GM18870 (cell line): ENCODE measurements at regions not wholly inside any gene's neighbourhood (a gene's known extent, or its start where the extent isn't known, plus 50 kb on each side); places are given as distances from the start of the nearest gene placed in this dataset.

Experiments used
- ATAC-seq: cut with Tn5 transposase; IDR thresholded peaks from one replicate; pipeline ENCODE4 v1.9.1; 2021; ENCODE audit warnings: moderate library complexity; ENCODE audit not compliant: unreplicated experiment

- ATAC-seq: no peak
Measured at GRCh38 chrX:69280933-69281332, 115.7 kb upstream of the PJA1 start.

DNA sequence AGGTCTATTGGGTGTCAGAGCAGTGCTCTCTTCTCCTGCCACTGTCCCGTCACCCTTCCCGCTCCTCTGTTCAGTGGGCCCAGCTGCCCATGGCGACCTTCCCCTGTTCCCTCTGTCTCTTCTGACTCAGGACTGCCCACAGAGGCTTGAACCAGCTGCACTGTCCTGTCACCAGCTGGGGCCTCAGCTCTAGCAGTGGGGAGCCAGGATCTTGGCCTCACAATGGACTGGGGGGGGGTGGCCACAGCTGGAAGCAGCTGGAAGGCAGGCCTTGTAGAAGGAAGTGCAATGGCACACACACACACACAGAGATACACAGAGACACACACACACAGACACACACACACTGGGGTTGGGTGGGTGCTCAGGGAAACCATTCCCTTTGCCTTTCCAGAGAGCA is 114.0 kb upstream of the PJA1 start:
- no peak for ATAC-seq

DNA sequence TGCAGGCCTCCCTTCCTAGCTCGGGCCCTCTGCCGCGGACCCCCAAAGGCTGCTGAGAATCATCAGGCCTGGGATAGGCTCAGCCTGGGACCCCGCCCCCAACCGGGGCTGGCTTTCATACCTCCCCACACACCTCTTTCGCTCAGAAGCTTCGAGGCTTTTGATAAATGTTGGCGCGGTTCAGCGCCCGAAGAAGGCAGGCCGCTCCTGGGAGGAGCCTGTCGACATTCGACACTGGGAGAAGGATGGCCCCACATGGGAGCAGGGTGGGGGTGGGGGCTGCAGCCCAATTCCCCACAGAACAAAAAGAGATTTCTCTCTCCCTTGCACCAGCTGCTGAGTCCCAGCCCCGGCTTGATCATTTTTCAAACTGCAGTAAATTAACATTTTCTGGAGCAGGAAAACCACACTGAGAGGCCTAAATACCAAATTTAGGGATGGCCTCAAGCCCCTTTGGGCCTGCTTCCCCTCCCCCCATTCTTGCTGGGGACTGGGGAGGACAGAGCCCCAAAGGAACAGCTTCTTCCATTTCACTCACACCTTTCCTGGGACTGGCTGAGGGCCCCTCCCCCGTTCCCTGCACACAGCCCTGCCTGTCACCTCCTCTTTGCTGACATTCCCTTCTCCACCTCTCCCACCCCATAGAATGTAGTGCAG is 112.9 kb upstream of the PJA1 start:
- no peak for ATAC-seq

DNA sequence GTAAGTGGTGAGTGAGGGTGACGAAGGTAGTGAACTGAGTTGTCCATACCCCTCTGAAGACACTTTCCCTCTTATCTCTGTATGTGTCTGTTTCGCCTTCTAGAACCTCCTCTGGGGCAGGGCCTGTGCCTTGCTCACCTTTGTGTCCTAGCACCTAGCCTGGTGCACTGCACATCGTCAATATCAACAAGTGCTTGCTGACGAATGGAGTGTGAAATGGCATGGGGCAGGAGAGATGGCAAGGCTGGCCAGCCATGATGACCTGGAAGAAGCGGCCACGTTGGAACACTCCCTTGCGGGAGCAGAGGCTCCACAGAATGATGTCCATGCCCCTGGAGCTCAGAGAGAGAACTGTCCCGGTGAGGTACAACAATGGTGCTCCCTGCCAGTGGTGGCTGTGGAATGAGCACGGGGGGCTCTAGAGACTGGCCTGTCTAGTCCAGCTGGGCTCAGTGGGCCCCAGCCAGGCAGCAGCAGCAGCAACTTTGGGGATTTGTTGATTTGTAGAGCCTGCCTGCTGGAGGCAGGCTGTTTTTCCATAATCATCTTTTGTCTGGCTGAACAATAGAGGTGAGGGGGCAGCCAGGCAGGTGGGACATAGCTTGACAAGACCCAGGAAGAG is 112.2 kb upstream of the PJA1 start:
- ATAC-seq: no peak

GRCh38 chrX:69268611-69269010 is 103.4 kb upstream of the PJA1 start:
- no peak for ATAC-seq

- no peak for ATAC-seq
Measured at GRCh38 chrX:69264158-69264581, 98.9 kb upstream of the PJA1 start.

GRCh38 chrX:69263251-69263820 is 98.1 kb upstream of the PJA1 start:
- no peak for ATAC-seq

DNA sequence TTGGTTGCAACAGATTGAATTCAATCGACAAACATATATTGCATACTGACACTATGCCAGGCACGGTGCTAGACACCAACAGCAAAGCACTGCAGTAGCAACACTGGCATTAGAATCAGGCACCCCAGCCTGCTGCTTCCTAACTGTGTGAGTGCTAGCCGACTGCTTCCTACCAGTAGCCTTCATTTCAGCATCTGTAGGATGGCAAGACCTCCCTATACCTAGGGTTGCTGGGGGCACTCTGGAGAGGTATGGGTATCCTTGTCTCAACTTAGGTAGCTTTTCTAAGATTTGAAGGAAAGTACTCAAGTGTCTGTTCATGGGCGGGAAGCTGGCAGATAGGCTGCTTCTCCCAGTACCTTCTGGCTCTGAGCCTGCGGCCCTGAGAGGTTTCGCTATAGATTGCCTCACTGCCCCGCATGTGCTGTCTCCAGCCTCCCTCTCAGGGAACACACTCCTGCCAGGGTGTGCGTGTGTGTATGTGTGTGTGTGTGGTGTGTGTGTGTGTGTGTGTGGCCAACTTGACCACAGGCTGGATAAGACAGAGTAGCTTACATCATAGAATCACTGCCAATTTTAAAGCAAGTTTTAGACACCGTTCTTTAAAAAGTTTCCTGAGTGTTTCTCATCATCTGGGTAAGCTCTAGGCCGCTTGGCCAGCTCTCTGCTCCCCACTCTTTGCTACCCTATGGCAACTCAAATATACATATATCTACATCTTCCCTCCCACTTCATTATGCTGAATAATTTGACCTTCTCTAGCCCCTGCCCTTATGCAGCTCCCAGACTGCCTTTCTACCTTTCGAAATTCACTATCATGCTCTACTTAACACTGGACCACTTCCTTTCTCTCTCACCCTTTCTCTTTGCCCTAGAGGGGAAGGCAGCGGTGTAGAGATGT is 97.0 kb upstream of the PJA1 start:
- no peak for ATAC-seq

DNA sequence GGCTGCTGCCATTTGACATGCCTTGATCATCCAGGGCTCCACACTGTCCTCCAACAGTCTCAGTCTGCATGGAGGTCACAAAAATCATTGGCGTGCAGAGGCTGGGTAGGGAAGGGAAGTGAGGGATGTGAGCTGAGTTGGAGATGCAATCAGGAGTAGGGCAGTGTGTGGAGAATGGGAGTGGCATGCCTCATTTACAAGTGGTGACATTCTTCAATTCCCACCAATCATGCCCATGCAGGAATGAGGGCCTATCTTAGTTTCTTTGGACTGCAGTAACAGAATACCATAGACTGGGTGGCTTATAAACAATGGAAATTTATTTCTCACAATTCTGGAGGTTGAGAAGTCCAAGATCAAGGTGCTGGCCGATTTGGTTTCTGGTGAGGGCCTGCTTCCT is 94.9 kb upstream of the PJA1 start:
- no peak for ATAC-seq

DNA sequence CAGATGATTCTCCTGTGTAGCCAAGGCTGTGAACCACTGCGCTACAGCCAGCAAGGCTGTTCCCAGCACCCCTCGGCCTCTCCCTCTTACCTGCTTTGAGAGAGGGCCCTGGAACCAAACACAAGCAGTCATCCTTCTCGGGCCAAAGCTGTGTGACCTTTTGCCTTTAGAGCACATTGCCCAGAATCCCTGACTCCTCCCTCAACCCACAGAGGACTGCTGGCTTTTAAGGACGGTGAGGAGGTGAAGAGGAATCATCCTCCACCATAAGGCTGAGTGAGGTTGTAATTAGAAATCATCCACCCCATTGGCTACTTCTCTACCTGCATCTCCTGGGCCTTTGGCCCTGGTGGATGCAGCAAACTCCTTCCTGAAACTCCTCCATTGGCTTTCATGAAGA is 93.6 kb upstream of the PJA1 start:
- no peak for ATAC-seq

- ATAC-seq: no peak
Measured at GRCh38 chrX:69257499-69258127, 92.4 kb upstream of the PJA1 start.

GRCh38 chrX:69256291-69256565 is 91.0 kb upstream of the PJA1 start:
- ATAC-seq: no peak

DNA sequence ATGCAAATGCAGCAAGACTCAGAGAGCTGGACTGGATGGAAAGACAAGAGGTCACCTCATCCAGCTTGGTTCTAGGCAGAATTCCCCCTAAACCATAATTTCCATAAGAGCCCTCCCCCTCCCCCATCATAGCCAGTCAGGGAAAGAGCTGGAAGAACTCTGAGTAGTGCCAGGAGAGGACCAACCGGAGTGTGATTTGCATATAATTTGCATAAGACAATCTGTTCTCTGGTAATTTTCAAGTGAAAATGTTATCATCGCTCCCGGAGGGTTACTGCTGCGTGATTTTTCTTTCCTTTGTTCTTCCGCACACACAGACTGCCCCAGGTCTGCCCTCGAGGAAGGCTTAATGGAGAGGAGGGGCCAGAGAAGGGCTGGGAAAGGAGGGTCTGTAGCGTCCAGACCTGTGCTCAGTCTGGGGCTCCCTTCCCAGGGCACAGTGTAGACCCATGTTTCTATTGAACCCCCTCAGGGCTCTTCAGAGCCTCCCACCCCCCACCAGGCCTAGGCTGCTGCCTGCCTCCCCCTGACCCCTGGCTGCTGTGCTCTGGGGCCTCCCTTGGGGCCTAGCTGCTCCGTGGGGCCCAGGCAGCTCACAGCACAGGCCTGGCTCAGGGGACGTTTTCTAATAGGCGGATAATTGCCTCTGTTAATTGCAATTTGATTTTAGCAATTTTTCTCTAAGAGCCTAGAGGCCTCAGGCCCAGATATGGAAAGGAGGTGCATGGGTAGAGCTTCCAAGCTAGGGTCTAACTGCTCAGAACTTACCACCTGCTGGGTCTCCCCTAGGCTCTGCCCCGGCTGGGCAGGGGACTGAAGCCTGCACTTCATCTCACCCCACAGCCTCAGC is 90.4 kb upstream of the PJA1 start:
- no peak for ATAC-seq

DNA sequence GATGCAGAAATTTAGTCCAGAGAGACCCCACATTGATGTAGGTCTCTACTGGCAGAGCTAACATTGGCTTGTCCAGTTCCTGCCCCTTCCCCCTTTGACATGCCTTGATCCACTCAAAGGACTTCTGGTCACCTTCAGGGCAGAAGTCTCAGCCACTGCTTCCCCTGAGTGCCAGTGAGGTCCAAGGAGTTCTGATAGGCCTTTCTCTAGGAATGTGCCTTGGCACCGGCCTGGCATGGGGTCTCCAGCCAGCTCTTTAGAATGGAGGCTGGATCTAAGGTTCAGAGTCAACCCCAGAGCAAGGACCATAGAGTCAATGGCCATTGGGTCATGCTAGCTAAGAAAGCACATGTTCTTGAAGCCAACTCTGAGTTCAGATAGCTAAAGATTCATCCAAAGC is 88.6 kb upstream of the PJA1 start:
- no peak for ATAC-seq

DNA sequence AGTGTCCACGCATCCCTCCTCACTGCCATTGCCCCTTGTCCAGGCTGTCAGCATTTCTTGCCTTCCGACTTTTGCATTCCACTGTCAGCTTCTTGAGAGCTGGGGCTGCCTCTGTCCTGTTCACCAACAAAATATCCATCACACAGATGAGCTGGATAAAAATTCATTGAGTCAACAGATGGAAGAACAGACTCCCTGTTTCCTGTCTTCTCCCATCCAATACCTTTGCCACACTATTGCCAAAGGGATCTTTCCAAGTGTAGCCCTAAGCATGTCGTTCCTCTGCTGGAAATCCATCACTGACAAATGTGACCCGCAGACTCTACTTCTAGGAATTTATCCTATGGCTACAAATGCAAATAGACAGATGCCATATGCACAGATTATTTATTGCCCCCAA is 78.0 kb upstream of the PJA1 start:
- no peak for ATAC-seq

DNA sequence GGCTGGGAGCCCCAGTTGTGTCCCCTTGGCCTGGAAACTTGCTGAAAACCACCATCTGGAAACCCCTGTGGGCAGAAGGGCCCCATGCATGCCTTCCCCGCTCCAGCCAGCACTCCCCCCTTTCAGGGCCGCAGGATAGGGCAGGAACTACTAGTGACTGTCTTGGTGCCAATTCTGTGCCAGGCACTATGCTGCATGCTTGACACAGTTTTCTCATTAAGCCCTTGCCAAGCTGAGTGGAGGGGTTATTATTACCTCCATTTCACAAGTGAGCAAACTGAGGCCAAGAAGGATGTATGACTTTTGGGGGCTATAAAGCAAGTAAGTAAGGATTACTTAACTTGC is 73.6 kb upstream of the PJA1 start:
- no peak for ATAC-seq

DNA sequence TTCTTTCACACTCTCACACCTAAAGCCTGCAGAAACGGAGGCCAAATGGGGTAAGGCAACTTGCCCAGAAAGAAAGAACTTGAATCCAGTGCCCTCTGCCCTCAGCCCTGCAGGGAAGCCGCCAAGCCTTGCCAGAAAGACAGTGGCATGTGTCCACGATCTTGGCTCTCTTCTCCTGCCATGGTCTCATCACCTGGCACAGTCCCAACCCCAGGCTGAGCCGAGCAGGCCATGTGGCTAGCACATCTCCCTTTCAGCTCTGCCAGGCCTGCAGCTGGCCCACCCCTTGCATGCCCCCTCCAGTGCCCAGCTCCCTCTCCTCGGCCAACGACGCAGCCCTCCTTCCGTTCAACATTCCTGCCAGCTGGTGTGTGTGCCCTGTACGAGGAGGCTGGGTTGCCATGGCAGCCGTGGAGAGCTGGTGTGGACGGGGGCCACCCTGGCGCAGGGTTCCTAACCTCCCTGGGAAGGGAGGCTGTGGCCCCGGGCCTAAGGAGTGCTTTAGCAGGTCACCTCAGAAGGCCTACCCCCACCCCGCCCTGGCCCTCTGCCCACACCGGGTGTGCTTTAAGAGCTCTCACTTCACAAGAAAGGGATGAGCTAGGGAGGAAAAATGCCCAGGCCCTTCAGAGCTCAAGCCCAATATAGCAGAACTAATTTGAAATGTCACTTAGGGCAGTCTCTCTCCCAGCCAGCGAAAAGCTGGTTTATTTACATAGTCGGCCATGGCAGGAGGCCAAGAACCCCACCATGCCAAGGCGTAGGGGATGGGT is 73.0 kb upstream of the PJA1 start:
- no peak for ATAC-seq

- no peak for ATAC-seq
Measured at GRCh38 chrX:69237236-69237635, 72.0 kb upstream of the PJA1 start.

GRCh38 chrX:69236641-69237040 is 71.4 kb upstream of the PJA1 start:
- ATAC-seq: no peak

DNA sequence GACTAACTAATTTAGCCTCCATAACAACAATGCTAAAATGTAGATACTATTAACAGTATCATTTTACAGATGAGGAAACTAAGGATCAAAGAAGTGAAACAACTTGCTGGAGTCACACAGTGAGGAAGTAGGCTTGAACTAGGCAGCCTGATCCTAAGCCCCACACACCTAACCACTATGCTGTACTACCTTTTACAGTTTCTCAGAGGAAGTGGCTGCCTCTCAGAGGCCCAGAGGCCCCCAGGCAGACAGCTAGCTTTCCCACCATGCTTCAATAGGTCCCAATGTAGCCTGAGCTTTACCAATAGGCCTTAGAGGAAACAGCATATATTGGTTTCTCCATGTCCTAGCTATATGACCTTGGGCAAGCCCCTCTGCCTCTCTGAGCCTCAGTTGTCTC is 69.4 kb upstream of the PJA1 start:
- ATAC-seq: no peak
